Epithelial cell of proximal tubule (primary cell): ENCODE measurements at regions not wholly inside any gene's neighbourhood (a gene's known extent, or its start where the extent isn't known, plus 50 kb on each side); places are given as distances from the start of the nearest gene placed in this dataset.

Source experiments
- DNase-seq: peaks from one replicate; pipeline ENCODE4 v3.0.0-alpha.2; 2011; ENCODE audit warnings: low read depth
- H3K4me3 ChIP-seq: 2 replicates; pipeline ENCODE4 v1.5.1; 2011; ENCODE audit warnings: low read depth, mild to moderate bottlenecking, low read length
- TF ChIP-seq, protein P1 (sequence below): conservative IDR thresholded peaks from 2 replicates; pipeline ENCODE4 v1.5.1; 2012; ENCODE audit warnings: low read depth, mild to moderate bottlenecking, low read length

GRCh38 chr11:109112821-109113280 is 309.1 kb upstream of the C11orf87 start:
- TF ChIP-seq, protein P1, sequence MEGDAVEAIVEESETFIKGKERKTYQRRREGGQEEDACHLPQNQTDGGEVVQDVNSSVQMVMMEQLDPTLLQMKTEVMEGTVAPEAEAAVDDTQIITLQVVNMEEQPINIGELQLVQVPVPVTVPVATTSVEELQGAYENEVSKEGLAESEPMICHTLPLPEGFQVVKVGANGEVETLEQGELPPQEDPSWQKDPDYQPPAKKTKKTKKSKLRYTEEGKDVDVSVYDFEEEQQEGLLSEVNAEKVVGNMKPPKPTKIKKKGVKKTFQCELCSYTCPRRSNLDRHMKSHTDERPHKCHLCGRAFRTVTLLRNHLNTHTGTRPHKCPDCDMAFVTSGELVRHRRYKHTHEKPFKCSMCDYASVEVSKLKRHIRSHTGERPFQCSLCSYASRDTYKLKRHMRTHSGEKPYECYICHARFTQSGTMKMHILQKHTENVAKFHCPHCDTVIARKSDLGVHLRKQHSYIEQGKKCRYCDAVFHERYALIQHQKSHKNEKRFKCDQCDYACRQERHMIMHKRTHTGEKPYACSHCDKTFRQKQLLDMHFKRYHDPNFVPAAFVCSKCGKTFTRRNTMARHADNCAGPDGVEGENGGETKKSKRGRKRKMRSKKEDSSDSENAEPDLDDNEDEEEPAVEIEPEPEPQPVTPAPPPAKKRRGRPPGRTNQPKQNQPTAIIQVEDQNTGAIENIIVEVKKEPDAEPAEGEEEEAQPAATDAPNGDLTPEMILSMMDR: no peak
- no peak for DNase-seq
- no peak overlapping the region for H3K4me3 ChIP-seq

GRCh38 chr11:109120341-109120740 is 301.6 kb upstream of the C11orf87 start:
- DNase-seq: no peak
- TF ChIP-seq, protein P1: no peak
- H3K4me3 ChIP-seq: no peak overlapping the region

DNA sequence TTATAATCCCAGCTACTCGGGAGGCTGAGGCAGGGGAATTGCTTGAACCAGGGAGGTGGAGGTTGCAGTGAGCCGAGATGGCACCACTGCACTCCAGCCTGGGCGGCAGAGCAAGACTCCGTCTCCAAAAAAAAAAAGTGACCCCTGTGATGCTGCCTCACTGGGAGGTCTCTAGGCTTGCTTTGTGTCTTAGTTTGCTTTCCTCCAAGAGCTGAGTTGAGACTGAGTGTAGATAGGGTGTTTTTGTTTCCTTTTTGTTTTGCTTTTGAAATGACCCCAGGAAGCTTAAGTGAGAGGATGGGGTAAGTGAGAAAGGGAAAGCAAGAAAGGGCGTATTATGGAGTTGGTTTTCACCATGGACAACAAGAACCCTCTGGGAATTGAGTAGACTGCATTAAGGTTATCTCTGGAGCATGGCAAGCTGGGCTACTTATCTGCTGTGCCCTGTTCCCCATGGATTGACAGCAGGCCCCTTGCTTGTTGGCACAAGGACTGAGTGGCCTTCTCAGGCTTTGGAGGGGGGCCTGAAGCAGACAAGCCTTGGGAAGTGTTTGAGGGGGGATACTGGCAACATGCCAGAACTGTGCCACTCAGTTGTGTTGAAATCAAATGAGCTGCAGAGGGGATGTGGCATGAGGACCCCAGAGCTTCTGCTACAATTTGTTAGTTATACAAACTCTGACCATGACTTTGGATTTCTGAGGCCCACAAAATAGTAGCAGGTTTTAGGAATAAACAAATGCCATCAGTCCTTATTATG is 300.6 kb upstream of the C11orf87 start:
- no peak for DNase-seq
- no peak overlapping the region for H3K4me3 ChIP-seq
- TF ChIP-seq, protein P1: no peak

DNA sequence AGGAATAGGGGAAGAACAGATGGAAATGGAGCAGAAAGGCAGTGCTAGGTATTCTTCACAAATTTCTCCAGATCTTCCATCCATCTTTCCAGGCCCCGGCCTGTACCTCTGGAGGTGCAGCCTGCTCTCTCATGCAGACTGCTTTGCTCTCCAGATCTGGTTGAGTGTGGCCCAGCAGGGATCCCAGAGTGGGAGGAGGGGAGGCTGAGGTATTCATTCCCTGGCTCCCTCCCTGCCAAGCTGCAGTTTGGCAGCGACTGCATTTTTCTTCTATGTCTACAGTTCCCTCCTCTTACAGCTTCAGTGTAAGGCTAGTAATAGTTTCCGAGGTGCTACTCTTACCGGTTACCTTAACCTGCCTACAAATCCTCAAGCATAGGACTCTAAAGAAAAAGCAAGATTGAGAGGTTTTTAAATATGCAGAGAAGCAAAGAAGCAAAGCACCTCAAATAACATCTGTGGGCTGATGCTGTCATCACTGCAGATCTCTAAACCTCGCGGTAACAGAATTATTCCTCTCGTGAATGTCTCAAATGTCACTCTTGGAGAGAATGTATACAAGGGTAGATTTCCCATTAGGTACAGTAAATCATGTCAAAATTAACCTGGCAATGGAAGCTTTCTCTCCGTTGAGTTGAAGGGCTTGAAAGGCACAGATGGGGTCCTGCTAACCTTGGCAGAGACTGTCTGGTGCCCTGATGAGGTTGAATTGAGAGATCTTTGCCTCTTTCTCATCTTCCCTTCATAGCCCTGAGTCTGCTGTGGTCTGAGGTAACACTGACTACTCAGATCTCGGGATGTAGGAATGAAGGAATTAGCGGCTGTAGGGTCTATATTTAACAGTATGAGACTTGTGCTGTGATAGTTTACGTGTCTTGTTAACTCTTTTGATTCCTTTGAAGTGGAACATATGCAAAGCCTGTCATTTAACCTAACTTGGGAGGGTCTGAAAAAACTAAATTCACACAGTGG is 297.9 kb upstream of the C11orf87 start:
- no peak for DNase-seq
- H3K4me3 ChIP-seq: no peak overlapping the region
- TF ChIP-seq, protein P1: no peak

- TF ChIP-seq, protein P1: no peak
- no peak overlapping the region for H3K4me3 ChIP-seq
- DNase-seq: no peak
Observed at GRCh38 chr11:109130910-109131309, 291.1 kb upstream of the C11orf87 start.

DNA sequence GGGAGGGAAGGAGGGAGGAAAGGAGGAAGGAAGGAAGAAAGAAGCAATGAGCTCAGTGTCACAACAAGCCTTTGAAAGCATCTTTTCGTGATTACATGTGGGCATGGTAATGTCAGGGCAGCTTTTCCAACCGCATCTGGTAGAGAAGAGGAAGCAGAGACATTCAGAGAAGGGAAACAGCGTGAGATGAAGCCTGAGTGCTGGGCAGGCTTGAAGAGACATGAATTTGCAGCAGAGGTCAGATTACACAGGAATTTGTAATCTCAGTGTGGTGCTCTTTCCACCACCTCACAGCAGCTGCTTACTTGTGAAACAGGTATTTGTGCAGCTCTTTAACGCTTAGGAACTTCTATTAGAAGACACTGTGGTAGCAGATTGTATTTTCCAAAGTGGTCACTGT is 289.5 kb upstream of the C11orf87 start:
- no peak for DNase-seq
- H3K4me3 ChIP-seq: no peak overlapping the region
- TF ChIP-seq, protein P1: no peak
